CD4-positive, alpha-beta T cell treated with Interleukin-1 beta for 1 hour (primary cell): ENCODE measurements at regions not wholly inside any gene's neighbourhood (a gene's known extent, or its start where the extent isn't known, plus 50 kb on each side); places are given as distances from the start of the nearest gene placed in this dataset.

ENCODE experiments used
- DNase-seq, 2 donors: peaks; one replicate each; pipeline ENCODE4 v3.0.0-alpha.2; 2020 to 2022

DNA sequence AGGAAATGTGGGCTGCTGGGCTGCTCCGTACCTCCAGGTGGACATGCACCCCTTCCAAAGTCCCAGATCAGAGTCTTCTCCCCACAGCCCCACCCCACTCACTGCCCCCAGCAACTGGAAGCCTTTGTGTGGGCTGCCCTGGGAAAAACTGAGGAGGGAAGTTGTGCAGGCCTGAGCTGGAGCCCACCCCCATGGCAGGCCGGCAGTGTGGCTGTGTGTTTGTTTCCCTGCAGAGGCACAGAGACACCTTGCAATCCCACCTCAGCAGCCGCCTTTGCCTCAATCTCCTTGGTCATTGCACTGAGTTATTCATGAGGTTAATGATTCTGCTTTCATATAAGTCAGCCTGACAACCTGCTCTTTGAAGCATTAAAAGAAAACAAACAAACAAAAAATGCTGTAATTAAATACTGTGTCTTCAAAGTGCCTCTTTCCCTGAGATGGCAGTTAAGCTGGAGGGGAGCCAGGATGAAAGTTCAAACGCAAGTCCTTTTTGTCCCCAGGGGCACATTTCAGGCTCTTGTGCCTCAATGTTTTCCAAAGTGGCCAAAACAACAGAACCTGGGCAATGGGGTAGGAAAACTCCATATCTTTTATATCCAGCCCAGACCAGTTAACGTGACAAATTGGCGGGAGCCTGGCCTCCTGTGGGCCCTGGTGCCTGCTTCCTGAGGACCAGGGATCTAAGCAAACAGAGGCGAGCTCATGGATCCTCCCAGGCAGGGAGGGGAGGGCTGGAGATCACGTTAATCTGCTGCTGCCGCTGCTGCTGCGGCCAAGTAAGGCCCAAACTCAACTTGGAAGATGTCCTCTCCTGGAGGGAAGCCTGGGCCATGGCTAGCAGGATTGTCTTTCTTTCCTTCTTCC lies 51.9 kb upstream of the TSPAN11 start:
- no peak for DNase-seq

DNA sequence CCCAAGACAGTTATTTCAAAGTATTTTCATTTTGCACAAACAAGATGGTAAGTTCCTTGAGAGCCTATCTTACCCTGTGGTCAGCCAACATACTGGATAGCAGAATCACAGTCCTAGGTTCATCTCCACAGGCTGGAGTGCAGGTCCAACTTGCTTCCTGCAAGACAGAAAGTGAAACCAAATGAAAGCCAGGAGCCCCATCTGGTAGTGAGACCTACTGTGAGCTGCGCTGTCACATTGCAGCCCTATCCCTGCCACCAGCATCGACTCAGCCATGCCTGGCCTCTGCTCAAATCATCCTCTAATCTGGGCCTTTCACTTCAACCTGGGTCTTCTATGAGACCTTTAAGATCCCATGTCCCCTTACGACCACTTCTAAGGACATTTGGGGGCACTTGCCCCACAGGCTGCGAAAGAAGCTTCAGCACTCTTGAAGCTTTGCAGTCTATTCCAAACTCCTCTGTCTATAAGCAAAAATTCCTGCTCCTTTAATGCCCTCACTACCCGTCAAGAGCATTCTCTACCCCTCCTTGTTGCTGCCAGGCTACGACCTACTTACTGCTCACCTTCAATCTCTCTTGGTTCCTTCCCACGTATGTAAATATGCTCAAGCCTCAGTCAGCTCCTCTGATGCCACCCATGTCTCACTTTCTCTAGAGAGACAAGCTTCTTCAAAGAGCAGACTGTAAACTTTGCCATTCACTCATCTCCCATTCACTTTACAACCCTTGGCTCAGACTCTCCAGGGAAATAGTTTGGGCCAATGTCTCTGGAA lies 55.9 kb upstream of the TSPAN11 start:
- no peak for DNase-seq

DNA sequence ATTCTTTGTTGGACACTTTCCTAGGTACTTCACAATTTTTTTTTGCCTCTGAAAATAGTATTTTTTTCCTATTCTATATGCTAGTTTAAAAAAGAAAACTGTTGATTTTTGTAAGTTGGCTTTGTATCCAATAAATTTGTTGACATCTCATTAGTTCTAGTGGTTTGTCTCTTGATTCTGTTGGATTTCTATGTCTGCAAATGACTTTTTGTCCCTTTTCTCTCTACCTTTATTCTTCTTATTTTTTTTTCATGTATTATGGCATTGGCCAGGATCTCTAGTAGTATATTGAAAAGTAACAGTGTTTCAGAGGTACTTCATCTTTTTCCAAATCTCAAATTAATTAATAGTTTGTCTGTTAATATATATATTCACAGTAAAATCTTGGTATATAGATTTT lies 59.1 kb upstream of the TSPAN11 start:
- DNase-seq = no peak

DNA sequence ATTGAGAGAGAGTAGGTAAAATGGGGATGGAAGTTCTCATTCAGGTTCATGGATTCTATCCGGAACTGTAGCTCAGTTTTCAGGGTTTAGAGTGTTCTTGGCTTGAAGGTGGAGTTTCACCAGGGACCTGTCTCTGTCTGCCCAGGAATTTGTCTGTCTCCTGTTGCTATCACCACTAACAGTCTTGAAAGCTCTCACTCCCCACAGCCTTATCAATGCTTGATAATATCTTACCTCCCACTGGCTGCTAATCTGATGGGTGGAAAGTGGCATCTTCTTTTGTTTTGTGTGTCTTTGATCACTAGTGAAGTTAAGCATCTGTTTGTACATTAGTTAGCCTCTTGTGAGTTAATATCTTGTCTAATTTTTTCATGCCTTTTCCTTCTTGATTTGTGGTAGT lies 60.3 kb upstream of the TSPAN11 start:
- no peak for DNase-seq

DNA sequence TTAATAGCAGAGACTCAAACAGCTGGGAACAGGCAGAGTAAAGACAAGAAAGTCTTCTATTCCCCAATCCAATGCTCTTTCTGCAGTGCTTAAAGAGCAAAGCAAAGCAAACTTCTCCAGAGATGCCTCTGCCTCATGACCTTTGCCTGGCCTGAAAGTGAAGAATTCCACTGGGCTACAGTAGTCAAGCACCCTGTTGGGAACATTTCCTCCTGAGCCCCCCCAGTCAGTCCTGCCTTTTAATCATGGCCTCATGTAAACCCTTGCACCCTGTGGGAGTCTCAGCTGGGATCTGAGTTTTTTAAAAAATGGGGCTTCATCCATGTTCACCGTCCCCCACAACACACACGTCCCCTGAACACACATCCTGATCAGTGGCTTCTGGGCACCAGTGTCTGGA lies 62.7 kb upstream of the TSPAN11 start:
- DNase-seq = no peak

DNA sequence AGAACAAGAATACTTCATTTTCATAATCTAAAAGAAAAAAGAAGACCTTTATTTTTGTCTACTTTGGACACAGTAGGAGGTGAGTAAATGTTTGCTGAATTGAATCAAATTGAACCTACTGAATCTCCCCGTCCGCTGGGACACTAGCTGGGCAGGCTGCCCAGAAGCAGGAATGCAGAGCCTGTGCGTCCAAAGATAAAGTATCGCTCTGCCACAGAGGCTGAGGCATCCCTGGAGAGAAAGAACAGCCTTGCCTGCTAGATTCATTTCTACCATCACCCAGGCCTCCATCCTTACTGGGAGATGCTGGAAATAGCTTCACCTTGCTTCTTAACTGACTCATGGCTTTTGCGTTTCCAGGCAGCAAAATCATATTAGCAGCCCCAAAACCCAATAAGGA lies 64.1 kb upstream of the TSPAN11 start:
- no peak for DNase-seq

DNA sequence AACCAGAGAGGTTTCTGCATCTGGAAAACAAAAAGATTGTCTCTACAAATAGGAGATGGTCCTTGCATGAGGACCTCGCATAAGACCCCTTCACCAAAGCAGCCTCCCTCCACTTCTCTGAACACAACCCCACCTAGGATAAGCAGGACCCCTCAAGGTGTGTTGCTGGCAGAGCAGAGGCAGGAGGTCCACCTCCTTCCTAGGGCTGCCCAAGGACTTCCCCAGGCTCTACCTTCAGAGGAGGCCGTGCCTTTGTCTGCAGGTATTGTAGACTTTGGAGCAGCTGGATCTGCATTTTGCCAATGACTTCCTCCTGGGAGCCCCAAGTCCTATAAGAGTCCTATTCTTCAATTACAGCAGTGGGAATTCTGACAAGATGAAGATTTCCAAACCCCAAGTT lies 67.3 kb upstream of the TSPAN11 start:
- DNase-seq = no peak

DNA sequence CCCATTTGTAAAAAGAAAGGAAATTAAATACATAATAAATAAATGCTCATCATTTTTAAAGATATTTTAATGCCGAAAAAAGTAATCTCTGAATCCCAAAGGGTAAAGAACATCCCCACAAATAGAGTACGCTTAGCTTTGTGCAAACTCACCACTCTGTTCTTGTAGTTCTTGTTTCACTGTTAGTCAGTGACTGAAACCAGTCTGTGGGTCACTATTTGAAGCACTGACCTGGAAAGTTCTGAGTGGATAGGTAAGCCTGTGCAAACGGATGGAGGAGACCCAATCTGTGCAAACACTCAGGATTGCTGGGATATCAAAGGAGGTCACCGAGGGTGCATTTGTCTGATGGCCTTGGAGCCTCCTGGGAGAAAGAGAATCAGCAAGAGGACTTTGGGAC lies 68.1 kb upstream of the TSPAN11 start:
- no peak for DNase-seq

DNA sequence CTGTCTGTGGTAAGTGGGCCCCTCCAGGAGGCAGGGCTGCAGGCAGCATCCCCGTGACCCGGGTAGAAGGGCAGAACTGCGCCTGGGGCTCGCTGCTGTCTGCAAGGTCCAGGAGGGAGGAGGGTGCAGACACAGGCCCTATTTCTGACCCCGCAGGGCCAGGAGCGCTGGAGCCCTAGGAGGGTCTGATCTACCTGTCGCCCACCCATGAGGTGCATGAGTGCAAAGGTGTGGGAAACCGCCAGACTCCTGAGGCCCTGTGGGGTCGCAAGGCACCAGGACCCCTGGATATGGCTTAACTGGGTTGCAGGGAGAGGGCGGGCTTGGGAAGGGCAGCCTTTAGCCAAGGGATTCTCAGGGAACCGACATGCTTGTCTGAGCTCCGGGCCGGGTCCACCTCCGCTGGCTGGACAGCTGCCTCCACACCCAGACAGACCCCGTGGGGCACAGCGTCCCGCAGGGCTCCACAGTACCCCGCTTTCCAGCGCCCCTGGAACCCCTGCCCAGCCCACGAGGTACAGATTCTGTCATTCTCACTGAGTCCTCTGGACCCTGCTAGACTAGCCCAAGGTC lies 72.9 kb upstream of the TSPAN11 start:
- no peak for DNase-seq

DNA sequence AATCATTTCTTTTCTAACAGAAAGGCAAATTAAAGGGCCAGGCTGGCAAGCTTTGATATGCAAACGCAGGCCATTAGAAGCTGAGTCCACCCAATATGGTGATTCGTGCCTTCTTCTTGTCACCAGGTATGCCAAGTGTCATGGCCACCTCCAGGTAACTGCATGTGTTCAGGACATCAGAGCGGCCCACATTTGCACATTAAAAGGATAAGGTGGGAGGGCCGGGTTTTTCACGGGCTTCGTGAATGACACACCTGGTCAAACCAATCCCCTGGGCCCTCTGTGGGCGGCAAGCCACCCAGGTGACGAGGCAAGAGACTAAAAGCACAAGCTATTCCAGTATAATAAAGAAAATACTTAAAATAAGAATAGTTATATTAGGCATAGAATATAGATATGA lies 75.9 kb upstream of the TSPAN11 start:
- no peak for DNase-seq

DNA sequence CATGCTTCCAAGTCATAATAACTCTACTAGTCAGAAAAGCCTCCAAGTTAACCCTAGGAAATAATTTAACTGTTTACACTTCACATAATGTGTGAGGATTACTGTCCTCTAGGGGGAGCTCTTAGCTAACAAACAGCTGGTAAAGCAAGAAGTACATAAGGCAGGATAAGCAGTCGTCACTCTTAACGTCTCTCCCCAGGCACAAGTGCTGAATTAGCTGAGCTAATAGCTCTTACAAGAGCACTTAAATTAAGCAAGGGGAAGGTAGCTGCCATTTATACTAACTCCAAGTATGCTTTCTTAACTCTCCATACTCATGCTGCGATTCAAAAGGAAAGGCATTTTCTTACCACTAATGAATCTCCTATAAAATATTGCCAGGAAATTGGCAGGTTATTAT lies 79.3 kb upstream of the TSPAN11 start:
- peak in 1 of 2 donors; percentile 73 for DNase-seq

DNA sequence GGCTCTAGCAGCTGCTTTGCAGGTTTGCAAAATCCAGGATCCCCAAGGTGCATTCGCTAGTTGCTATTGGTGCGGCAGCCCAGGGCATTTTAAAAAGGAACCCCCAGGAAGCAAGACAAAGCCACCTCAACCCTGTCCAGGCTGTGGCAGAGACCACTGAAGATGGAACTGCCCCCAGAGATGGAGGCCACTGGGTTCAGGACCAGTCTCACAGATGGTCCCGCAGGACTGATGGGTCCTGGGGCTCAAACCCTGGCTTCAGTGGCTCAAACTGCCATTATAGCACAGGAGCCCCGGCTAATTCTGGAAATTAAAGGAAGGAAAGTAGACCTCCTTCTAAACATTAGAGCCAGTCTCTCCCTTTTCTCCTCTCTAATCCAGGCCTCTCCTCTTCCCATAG lies 79.8 kb upstream of the TSPAN11 start:
- DNase-seq = no peak

DNA sequence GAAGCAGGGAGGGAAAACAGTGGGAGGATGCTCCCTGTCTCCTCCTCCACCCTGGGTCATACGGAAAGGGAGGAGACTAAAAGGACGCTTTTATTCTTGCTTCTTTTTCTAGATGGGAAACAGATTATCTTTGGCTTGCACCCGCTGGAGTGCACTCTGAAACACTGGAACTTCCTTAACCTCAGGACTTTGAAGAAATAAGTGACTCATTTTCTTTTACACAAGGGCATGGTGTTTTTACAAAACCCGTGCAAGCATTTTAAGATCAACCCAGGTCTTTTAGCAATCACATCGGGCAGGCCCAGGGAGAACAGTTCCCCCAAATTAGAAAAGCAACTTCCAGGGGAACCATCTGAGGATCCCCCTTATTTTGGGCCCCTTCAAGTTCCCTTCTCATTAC lies 80.9 kb upstream of the TSPAN11 start:
- no peak for DNase-seq

DNA sequence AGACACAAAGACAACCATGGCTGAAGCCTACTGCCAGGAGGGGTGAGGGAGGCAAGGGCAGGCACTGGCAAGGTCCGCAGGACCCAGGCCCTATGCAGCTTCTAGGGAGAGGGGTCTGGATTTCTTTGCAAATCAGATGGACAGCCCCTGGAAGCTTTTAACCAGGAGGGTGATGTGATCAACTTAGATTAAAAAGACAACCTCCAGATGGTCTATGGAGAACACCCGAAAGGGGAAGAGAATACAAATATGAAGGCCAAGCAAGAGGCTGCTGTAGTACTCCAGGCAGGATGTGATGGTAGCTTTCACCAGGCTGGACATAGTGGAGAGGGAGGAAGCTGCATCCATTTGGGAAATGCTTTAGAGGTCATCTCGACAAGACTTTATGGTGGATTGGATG lies 83.3 kb upstream of the TSPAN11 start:
- DNase-seq = no peak

DNA sequence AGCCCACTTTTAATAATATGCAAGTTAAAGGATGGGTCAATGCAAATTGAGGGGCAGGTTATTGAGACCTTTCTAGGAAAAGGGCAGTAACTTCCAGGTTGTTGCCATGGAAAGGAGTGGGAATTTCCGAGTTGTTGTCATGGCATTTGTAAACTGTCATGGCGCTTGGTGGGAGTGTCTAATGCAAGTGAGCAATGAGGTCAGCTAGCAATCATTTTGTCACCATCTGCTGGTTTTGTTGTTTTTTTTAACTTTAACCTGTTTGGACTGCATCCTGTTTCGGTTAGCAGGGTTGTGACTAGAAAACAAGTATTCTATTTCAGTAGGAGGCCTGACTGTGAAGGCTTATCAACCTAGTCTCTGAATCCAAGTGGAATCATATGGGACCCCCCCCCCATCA lies 85.8 kb upstream of the TSPAN11 start:
- no peak for DNase-seq

DNA sequence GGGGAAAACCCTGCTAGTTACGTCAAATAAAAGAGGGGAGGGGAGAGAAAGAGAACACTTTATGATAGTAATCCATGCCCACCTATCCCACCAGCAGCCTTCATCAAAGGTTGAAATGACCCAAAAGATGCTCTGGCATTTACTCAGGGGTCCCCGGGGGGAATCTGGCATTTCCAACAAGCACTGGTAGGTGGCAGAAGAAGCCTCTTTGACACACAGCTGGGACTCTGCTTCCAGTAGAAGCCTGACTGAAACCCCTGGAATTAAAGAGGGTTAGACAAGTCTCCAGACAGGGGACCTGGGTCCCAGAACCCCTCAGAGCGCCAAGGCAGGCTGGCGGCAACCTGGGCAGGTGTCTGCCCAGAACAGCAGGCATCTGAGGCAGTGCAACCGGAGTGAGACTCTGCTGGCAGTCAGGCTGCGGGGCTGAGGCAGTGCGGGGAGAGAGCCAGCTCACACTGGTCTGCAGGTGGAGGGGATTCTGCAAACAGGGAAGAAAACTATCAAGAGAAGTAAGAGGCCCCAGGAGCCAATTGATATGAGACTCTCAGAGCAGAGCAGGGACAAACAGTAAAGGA lies 85.0 kb upstream of the CAPRIN2 start:
- no peak for DNase-seq

DNA sequence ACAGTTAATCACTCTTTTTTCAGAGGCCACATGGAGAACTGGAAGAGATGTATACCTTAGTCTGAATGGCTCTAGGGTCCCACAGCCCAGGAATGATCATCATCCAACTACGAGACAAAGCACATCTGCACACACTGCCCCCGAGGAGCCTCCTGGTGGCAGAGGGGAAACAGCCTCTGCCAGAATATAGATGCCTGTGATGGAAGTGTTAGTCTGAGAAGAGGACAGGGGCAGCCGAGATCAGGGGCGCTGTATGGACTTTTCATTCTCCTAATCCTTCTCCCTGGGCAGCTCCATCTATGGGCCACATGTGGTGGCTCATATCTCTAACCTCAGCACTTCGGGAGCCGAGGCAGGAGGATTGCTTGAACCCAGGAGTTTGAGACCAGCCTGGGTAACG lies 82.8 kb upstream of the CAPRIN2 start:
- DNase-seq = no peak

DNA sequence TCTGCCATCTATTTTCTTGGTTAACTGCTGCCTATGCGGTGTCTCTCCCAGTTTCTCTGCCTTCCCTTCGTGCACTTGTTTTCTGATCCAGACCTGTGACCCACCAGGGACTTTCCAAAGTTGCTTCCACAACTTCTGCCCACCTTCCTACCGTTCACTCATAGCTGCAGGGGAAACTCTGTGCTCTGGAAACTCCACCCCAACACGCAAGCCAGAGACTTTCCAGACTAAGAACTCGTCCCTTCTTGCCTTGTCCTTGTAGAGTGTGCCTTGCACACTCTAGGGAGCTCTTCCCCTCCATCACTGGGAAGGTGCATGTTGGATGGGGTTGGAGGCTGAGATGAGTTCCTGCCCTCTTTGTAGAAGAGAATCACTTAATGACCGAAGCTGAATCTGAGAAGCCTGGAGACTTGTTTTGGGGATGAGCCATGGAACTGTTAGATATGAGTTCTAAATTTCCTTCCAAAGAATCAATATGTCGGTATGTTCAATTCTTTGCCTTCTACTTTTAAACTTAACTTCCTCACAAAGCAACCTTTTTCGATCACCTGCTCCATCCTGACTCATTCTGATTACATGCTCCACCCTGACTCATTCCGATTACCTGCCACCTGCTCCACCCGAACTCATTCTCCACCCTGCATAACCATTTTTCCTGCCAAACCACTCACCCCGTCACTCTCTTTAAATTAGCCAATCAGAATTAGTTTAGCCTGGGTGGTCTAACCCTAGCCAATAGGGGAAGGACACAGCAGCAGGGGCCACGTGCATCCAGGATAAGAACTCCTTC lies 82.1 kb upstream of the CAPRIN2 start:
- DNase-seq = no peak

DNA sequence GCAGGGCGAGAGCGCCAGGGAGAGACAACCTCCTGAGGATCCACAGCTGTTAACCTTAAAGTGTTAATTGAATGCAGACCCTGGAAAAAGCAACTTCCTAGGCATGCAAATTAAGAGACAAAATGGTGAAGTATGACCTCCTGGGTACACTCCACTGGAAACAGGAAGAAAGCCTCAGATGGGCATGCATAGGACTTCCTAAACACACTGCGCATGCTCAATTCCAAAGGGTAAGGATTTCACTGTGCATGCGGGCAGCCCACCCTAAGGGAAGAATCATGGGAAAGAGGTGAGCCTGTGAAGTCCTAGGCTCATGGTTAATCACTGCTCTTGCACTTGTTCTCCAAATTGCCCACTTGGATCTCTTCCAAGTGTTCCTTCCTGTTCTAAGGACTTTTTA lies 80.5 kb upstream of the CAPRIN2 start:
- DNase-seq = no peak

DNA sequence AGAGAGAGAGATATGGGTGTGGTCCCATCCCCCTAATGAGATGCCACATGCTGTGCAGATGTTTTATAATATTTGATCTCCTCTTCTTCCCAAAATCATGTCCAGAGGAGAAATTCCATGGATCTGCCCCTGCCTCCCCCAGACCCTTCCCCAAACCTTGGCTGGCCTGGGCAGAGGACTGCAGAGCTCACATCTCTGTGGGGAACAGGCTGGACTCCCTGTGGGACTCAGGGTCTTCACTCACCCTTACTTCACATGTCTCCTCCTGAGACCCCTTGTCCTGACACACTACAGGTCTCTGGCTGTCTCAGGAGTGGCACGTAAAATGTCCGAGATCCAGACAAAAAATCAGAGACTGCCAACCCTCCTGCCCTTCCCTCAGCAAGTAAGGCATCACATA lies 76.0 kb upstream of the CAPRIN2 start:
- DNase-seq = no peak

DNA sequence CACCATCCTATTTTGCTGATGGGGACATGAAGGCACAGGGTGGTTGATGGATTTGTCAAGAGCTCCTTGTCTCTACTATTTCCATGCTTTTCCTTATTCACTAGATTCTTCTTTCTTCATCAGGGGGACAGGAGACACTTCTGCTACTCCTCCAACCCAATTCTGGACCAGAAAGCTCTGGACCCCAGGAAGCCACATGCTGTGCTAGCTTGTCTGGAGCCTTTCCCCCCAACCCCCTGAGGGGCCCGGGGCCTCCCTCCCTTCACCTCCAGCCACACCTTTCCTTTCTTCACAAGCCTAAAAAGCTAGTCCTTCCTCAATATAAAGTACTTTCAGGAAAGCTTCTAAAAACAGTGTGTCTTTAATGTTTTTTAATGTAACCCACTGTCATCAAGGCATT lies 75.1 kb upstream of the CAPRIN2 start:
- DNase-seq = no peak

DNA sequence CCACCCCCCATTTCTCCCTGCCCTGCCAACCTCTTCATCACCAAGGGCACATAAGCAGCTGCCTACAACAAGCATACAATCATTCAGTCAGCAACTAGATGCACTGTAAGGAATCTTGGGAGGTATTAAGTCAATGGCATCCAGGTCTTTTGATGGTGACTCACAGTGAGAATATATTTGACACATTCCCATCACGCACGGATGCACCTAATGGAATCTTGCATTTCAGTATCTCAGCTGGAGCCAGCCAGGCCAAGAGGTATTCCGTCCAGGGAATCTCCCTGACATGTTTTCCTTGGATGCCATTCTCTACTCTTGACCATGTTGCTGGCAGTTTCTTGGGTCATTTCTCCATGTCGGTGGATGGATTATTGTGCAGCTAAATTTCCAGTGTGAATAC lies 73.9 kb upstream of the CAPRIN2 start:
- no peak for DNase-seq
